ENCODE measurements at regions not wholly inside any gene's neighbourhood (a gene's known extent, or its start where the extent isn't known, plus 50 kb on each side); places are given as distances from the start of the nearest gene placed in this dataset.

DNA sequence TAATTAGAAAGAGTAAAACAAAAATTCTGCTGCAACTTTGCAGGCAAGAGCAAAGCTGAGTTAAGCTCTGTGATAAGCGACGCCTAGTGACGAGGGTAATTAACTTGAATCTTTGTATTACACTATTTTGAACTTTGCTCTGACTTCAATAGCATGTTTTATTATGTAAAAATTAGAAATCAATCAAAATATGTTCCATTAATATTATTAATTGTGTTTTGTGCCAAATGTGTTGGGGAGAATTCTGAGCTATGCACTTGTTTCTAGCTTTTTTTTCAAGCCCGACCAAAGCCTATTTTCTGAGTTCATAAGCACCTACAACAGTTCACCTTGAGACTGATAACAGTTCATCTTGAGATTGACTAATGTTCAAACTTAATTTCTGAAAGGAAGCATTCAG is 90.1 kb upstream of the PDE3A start:
- no peak for DNase-seq

DNA sequence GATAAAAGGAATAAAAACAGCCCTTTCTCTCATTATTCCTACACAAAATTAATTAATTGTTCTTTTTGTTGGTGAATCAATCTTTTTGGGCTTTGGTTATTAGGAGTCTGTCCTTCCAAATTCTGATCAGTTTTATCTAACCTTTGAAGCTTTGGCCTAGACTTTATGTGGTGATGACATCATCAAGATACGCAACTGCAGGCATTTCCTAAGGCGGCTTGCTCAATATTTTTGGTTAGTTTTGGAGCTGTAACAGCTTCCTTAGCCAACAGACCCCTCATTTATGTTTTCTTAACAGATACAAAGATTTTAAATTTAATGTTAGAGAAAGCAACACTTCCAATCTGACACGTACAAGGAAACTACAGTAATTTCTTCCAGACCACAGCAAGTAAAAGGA is 87.8 kb upstream of the PDE3A start:
- DNase-seq, result no peak

DNA sequence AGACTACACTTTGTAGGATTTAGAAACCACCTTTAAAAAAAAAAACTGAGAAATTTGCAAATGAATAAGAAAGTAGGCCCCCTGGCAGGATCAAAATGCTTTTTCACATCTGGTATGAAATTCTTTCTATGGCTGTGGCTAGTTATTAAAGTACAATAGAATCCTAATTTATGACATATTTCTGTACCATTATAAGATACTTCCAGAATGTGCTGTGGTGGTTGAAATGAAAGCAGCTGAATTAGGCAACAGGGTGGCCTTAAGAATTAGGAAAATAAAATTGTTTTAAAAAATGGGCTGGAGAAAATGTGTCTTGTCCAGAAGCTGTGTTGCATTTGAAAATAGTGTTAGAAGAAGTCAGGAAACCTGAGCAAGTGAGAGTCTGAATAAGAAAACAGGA is 85.9 kb upstream of the PDE3A start:
- no peak for DNase-seq

DNA sequence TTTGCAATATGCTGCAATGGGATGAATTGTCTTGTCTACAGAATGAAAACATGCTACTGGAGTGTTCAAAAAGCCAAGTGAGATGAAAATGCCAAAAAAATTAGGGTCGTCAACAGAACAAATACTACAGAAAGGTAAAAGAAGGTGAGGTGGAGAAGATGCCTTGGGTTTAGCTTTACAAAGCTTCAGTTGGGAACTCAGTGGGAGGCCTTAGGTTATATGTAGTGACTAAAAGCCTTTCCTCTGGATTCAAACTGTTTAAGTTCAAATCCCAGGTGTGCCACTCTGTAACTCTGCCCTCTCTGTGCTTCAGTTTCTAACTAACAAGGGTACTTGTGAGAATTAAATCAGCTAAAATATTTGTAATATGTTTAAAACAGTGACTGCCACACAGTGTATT is 84.9 kb upstream of the PDE3A start:
- no peak for DNase-seq

DNA sequence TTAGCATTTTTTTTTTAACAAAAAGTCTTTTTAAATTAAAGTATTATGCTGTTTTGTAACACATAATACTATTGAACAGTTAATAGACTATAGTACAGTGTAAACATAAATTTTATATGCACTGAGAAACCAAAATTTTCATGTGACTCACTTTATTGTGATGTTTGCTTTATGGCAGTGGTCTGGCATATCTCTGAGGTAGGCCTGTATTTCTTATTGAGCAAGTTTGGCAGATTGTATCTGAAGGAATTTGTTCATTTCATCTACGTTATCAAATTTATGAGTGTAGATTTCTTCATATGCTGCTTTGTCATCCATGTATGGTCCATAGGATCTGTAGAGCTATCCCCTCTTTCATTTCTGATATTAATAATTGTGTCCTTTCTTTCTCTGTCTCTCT is 78.8 kb upstream of the PDE3A start:
- no peak for DNase-seq

DNA sequence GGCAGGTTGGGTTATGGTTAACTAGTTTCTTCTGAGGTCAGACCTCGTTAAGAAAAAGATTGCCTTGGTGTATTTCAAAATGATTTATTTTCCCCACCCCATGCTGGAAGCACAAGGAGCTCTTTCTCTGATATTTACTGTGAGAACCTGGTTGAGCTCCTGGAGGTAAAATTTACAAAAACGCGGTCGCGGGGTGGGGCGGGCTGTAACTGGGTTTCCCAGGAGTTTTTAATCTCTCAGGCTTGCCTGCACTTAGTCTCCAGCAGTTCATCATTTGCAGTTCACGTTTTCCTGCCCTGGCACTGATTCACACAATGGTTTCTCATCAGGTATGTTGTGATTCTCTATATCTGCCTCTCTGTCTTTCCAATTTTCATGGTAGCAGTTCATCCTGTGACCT is 67.9 kb upstream of the PDE3A start:
- DNase-seq, result no peak

DNA sequence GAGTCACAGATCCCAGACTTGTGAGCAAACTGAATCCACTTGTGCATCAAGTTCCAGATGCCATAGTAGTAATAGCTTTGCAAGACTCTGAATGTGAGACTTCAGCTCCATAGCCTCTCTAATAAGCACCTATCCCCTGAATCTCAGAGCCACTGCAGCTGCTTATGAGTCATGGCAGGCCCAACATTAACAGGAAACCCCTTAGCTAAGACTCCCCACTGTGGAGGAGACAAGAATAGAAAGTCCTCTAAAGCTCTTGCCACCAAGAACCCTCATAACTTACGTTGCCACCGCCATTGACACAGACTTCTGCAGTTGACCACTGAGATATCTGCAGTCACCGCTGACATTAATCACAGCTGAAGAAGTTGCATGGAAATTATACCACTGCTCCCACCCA is 62.9 kb upstream of the PDE3A start:
- DNase-seq, result no peak

DNA sequence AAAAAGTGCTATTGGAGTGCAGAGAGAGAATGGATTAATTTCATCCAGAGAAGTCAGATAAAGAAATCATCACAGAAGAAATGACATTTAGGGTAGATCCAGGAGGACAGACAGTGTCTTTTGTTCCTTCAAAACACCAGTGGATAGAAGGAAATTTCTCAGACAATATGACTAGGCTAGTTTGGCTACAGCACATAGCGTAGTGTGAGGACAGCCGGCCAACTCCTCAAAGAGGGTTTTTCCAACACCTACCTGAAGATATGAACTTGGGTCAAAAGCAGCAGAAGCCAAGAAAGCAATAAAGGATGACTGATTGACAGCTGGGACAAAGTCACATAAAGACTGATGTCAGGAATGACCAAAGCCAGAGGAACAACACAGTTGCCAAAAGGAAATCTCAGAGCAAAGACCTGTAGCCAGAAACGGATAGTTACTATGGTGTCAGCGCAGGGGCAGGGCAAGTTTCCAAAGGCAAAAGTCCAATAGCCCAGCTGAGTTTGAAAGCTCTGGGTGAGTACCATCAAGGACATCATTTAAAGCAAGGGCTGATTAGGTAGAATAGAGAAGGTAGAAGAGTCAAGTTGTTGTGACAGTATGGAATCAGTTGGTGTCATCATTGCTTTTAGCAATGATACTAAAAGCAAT is 58.7 kb upstream of the PDE3A start:
- no peak for DNase-seq

DNA sequence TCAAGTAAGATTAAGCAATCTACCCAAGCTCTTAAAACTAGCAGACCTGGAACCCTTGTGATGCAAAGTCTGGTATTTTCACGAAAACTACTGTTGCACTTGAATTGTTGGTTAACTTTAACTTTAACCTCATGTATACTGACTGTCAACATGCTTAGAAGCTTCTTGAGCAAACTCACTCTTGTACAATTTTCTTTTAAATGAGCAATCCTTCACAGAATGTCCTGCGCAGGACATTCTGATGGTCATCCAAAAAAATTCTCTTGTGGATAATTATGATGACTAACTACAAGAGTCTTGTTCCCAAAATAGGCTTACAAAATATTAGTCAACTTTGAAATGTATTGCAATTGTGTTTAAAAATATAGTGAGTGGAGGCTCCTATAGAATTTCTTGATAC is 54.0 kb upstream of the PDE3A start:
- no peak for DNase-seq

DNA sequence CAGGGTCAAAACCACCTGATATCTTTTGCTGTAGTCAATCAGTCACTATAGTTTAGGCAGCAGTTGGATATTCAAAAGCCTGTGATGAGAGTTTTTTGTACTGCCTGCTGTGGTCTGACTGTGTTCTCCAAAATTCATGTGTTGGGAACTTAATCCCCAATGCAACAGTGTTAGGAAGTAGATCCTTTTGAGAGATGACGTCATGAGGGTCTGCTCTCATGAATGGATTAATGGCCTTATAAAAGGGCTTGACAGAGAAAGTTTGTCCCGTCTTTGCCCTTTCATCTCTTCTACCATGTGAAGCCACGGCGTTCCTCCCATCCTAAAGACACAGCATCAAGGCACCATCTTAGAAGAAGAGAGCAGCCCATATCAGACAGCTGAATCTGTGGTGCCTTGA is 50.8 kb upstream of the PDE3A start:
- no peak for DNase-seq
